Neural cell (in vitro differentiated cells): ENCODE measurements at regions not wholly inside any gene's neighbourhood (a gene's known extent, or its start where the extent isn't known, plus 50 kb on each side); places are given as distances from the start of the nearest gene placed in this dataset.

ENCODE experiments used
- H2AFZ ChIP-seq: fragments of 200-600, 300-800 bp; sonication (generic), shearing (Covaris generic); 2 replicates; pipeline ENCODE4 v1.6.0; 2014; ENCODE audit warnings: low read depth, mild to moderate bottlenecking, antibody characterized with exemption, low read length, moderate library complexity
- H3F3A ChIP-seq: fragments of 200-600 bp; shearing (Covaris generic); 2 replicates; pipeline ENCODE4 v1.6.1; 2016; ENCODE audit warnings: mild to moderate bottlenecking, moderate library complexity, mixed read lengths, antibody characterized with exemption, low read length; ENCODE audit not compliant: insufficient read depth, poor library complexity, severe bottlenecking
- H3K27ac ChIP-seq: fragments of 200-600, 300-800 bp; sonication (generic), shearing (Covaris generic); 2 replicates; pipeline ENCODE4 v1.5.1; 2014; ENCODE audit warnings: mild to moderate bottlenecking, low read length, moderate library complexity
- H3K27me3 ChIP-seq: fragments of 300-800, 200-600 bp; sonication (generic), shearing (Covaris generic); 2 replicates; pipeline ENCODE4 v1.6.0; 2014; ENCODE audit warnings: mild to moderate bottlenecking, low read depth, low read length, moderate library complexity; ENCODE audit not compliant: insufficient read depth
- H3K36me3 ChIP-seq: fragments of 300-800, 200-600 bp; sonication (generic), shearing (Covaris generic); 2 replicates; pipeline ENCODE4 v1.5.1; 2014; ENCODE audit warnings: mild to moderate bottlenecking, antibody characterized with exemption, low read length, moderate library complexity; ENCODE audit not compliant: insufficient read depth
- H3K4me2 ChIP-seq: fragments of 300-800, 200-600 bp; sonication (generic), shearing (Covaris generic); 2 replicates; pipeline ENCODE4 v1.6.0; 2014; ENCODE audit warnings: mild to moderate bottlenecking, low read length
- H3K4me3 ChIP-seq: fragments of 300-800, 200-600 bp; sonication (generic), shearing (Covaris generic); 2 replicates; pipeline ENCODE4 v1.5.1; 2014; ENCODE audit warnings: mild to moderate bottlenecking, low read length, moderate library complexity
- H3K79me2 ChIP-seq: fragments of 200-600 bp; shearing (Covaris generic); replicated peaks from 2 replicates; pipeline ENCODE4 v1.6.0; 2014; ENCODE audit warnings: mild to moderate bottlenecking, low read length, moderate library complexity; ENCODE audit not compliant: insufficient read depth
- H3K9ac ChIP-seq: fragments of 300-800, 200-600 bp; sonication (generic), shearing (Covaris generic); 2 replicates; pipeline ENCODE4 v1.6.1; 2016; ENCODE audit warnings: mild to moderate bottlenecking, low read length, mixed read lengths
- H3K9me2 ChIP-seq: fragments of 200-600 bp; shearing (Covaris generic); 2 replicates; pipeline ENCODE4 v1.6.1; 2016; ENCODE audit warnings: mild to moderate bottlenecking, low read length, mixed read lengths; ENCODE audit not compliant: insufficient read depth
- H3K9me3 ChIP-seq: fragments of 200-600, 300-800 bp; sonication (generic), shearing (Covaris generic); 2 replicates; pipeline ENCODE4 v1.6.1; 2016; ENCODE audit warnings: mild to moderate bottlenecking, mixed run types, low read length, moderate library complexity, mixed read lengths
- H4K20me1 ChIP-seq: fragments of 200-600 bp; shearing (Covaris generic); 2 replicates; pipeline ENCODE4 v1.6.1; 2016; ENCODE audit warnings: mild to moderate bottlenecking, mixed run types; ENCODE audit not compliant: insufficient read depth
- CTCF ChIP-seq: fragments of 450-650 bp; IDR thresholded peaks from 2 replicates; pipeline ENCODE4 v1.5.1; 2014; ENCODE audit warnings: antibody characterized with exemption, mild to moderate bottlenecking, moderate library complexity; ENCODE audit not compliant: poor library complexity, severe bottlenecking
- EP300 ChIP-seq: fragments of 450-650 bp; conservative IDR thresholded peaks from 2 replicates; pipeline ENCODE4 v1.6.1; 2014; ENCODE audit warnings: antibody characterized with exemption, mild to moderate bottlenecking, moderate library complexity; ENCODE audit not compliant: poor library complexity, severe bottlenecking
- EZH2 ChIP-seq: fragments of 200-600, 300-800 bp; shearing (Covaris generic), sonication (generic); IDR thresholded peaks from 2 replicates; pipeline ENCODE4 v1.6.1; 2014; ENCODE audit warnings: antibody characterized with exemption, low read length, borderline replicate concordance, mild to moderate bottlenecking; ENCODE audit not compliant: insufficient read depth, poor library complexity, severe bottlenecking
- MXI1 ChIP-seq: fragments of 450-650 bp; conservative IDR thresholded peaks from 2 replicates; pipeline ENCODE4 v1.6.1; 2014; ENCODE audit warnings: antibody characterized with exemption, mild to moderate bottlenecking; ENCODE audit not compliant: poor library complexity, severe bottlenecking
- POLR2AphosphoS5 ChIP-seq: IDR thresholded peaks from 2 replicates; pipeline ENCODE4 v1.6.1; 2012
- RAD21 ChIP-seq: fragments of 450-650 bp; conservative IDR thresholded peaks from 2 replicates; pipeline ENCODE4 v1.6.1; 2014; ENCODE audit warnings: antibody characterized with exemption, mild to moderate bottlenecking, moderate library complexity
- REST ChIP-seq: IDR thresholded peaks from 2 replicates; pipeline ENCODE4 v1.6.1; 2012; ENCODE audit warnings: borderline replicate concordance
- SMC3 ChIP-seq: fragments of 450-650 bp; conservative IDR thresholded peaks from 2 replicates; pipeline ENCODE4 v1.6.1; 2014; ENCODE audit warnings: antibody characterized with exemption, mild to moderate bottlenecking, moderate library complexity; ENCODE audit not compliant: poor library complexity
- TAF1 ChIP-seq: IDR thresholded peaks from 2 replicates; pipeline ENCODE4 v1.6.1; 2012; ENCODE audit warnings: low read depth

GRCh38 chr22:45094081-45094720 is 69.5 kb upstream of the NUP50 start:
- Histone ChIP-seq H3K9me2 (no peaks in the 10 kb centered on the region), H3K36me3 (no peaks in the 10 kb centered on the region), H3K4me3 (no peak overlapping the region), H2AFZ (no peak overlapping the region), H3K27ac (no peak overlapping the region), H3K9ac (no peak overlapping the region), H3K9me3 (no peaks in the 10 kb centered on the region), H3K79me2 (no peaks in the 10 kb centered on the region), H4K20me1 (no peaks in the 10 kb centered on the region), H3K27me3 (no peaks in the 10 kb centered on the region), H3K4me2 (no peak overlapping the region), H3F3A (no peaks in the 10 kb centered on the region)
- TF ChIP-seq EP300 (no peak), TAF1 (no peak), EZH2 (no peak), CTCF (no peak)

- Histone ChIP-seq H3F3A (no peaks in the 10 kb centered on the region), H3K9ac (no peak overlapping the region), H4K20me1 (no peaks in the 10 kb centered on the region), H3K4me2 (no peak overlapping the region), H2AFZ (no peak overlapping the region), H3K27me3 (no peaks in the 10 kb centered on the region), H3K36me3 (no peaks in the 10 kb centered on the region), H3K79me2 (no peaks in the 10 kb centered on the region), H3K9me3 (no peaks in the 10 kb centered on the region), H3K27ac (no peak overlapping the region), H3K9me2 (no peaks in the 10 kb centered on the region), H3K4me3 (no peak overlapping the region)
- TF ChIP-seq TAF1 (no peak), MXI1 (no peak), EP300 (no peak), RAD21 (no peak), EZH2 (no peak), CTCF (no peak), REST (no peak), POLR2AphosphoS5 (no peak), SMC3 (no peak)
Measured at GRCh38 chr22:45094825-45095224, 68.9 kb upstream of the NUP50 start.
